HEK293 (cell line): ENCODE measurements at regions not wholly inside any gene's neighbourhood (a gene's known extent, or its start where the extent isn't known, plus 50 kb on each side); places are given as distances from the start of the nearest gene placed in this dataset.

Experiments
- ZNF24 ChIP-seq: fragments of 450-650 bp; formaldehyde crosslinking; IDR thresholded peaks from 2 replicates; pipeline ENCODE4 v1.5.1; 2016; ENCODE audit warnings: missing biosample characterization, missing genetic modification characterization
- TF ChIP-seq, protein P1 (sequence below): fragments of 450-650 bp; formaldehyde crosslinking; IDR thresholded peaks from 2 replicates; pipeline ENCODE4 v1.5.1; 2017; ENCODE audit warnings: missing biosample characterization, mild to moderate bottlenecking, missing genetic modification characterization, moderate library complexity

DNA sequence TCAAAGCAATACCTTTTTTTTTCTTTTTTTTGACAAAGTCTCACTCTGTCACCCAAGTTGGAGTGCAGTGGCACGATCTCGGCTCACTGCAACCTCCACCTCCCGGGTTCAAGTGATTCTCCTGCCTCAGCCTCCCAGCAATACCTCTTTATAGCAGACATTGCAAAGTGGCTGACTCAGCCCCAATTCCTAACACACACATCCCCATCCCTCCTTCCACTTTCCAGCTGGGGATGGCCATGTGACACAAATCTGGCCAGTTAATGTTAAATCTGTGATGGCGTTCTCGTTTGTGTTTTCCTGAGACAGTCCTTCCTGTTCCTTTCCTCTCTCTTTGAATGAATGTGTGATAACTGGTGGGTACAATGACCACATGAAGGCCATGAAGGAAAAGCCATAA, 276.2 kb upstream of the KLF3 start:
- no peak for TF ChIP-seq ZNF24 (tag by site-specific recombination)
- TF ChIP-seq, protein P1, sequence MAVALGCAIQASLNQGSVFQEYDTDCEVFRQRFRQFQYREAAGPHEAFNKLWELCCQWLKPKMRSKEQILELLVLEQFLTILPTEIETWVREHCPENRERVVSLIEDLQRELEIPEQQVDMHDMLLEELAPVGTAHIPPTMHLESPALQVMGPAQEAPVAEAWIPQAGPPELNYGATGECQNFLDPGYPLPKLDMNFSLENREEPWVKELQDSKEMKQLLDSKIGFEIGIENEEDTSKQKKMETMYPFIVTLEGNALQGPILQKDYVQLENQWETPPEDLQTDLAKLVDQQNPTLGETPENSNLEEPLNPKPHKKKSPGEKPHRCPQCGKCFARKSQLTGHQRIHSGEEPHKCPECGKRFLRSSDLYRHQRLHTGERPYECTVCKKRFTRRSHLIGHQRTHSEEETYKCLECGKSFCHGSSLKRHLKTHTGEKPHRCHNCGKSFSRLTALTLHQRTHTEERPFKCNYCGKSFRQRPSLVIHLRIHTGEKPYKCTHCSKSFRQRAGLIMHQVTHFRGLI, result no peak
